Right renal cortex interstitium (tissue), 3 donors: ENCODE measurements at regions not wholly inside any gene's neighbourhood (a gene's known extent, or its start where the extent isn't known, plus 50 kb on each side); places are given as distances from the start of the nearest gene placed in this dataset.

Experiments
- DNase-seq, 3 donors: peaks; one replicate each; pipeline ENCODE4 v3.0.0-alpha.2; 2013; ENCODE audit warnings: low read depth in 3 of 3, low spot score in 2 of 3

- no peak for DNase-seq
These were observed 78.3 kb downstream of the RAMP3 start for GRCh38 chr7:45235905-45236304.

GRCh38 chr7:45236666-45237065 is 79.1 kb downstream of the RAMP3 start:
- no peak for DNase-seq

DNA sequence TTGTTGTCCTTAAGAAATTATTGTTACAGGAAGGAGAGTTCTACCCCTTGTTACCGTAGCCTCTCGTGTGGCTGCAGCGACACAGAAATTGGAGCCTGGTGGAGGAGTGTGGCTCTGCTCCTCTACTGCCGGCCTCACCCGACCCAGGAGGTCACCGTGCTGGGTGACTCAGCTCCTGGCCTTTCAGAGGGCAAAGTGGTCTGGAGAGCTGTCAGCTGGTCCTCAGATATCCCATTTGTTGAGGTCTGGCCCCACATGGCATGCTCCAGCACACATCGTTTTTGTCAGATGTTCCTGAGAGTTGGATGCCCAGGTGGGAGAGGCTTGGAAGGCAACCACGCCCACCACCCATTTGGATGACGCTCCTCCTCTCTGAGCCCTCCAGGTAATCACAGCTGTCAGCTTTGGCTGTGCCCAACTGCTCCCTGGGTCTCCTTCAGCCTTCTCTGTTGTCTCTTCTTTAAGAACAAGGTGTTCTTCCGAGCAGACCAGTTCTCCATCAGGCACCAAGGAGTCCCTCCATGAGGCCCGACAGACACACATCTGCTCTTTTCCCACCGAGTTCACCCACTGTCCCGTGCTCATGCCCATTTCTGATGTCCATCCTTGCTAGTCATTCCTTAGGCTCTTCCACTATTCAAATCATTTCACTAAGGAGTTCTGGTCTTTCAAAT is 80.3 kb downstream of the RAMP3 start:
- no peak for DNase-seq

GRCh38 chr7:45238806-45239205 is 81.2 kb downstream of the RAMP3 start:
- DNase-seq, result no peak

DNA sequence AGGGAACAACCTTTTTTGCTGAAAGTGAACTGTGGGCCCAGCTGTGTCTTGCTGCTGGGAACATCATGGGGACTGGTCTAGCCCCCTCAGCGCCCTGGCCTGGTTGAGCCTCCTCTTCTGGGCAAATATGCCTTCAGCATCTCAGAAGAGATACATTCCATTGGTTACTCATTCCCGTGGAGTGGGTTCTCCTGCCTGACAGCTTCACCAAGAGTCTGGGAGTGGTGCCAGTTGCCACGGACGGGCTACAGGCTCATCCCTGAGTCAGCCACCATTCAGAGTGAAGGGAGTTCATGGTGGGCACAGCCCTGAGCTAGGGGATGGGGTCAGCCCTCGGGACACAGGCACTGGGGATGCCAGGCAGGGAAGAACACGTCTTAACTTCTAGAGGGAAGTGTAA is 81.9 kb downstream of the RAMP3 start:
- no peak for DNase-seq

GRCh38 chr7:45240273-45240771 is 82.7 kb downstream of the RAMP3 start:
- DNase-seq, result no peak

- DNase-seq, result no peak
These were observed 83.3 kb downstream of the RAMP3 start for GRCh38 chr7:45240926-45241325.

GRCh38 chr7:45241339-45242109 is 83.9 kb downstream of the RAMP3 start:
- DNase-seq, result no peak

DNA sequence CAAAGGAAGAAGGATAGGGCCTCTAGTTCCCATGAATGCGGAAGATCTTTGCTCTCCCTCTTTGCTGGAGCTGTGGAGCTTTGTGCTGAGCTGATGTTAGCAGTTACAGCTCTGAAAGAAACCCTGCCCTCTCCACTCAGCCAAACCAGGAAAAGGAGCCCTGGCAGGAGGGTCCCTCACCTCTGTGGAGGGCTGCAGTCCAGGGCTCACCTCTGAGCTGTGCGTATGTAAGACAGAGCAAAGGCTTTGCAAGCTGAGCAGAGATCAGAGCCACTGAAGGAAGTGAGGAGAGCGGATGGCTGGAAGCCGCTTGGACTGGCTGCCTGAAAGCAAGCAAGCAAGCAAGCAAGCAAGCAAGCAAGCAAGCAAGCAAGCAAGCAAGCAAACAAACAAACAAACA is 84.7 kb downstream of the RAMP3 start:
- no peak for DNase-seq

- no peak for DNase-seq
These were observed 85.1 kb downstream of the RAMP3 start for GRCh38 chr7:45242698-45243097.

DNA sequence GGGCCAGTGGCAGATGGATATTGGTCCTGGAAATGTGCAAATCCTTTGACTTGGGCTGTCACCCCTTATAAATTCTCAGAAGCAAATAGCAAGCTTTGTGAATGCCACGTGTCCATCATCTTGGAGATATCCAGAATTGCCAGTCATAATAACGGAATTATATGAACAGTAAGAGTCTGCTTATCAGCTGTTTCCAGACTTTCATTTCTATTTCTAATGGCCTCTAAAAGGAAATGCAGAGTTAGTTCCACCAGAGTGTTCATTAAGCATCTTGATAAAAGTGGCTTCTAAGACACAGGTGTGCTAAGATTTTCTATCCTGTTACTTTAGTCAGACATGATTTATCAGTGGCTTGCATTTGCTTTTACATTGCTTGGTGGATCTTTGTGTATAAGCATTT is 87.4 kb downstream of the RAMP3 start:
- no peak for DNase-seq

DNA sequence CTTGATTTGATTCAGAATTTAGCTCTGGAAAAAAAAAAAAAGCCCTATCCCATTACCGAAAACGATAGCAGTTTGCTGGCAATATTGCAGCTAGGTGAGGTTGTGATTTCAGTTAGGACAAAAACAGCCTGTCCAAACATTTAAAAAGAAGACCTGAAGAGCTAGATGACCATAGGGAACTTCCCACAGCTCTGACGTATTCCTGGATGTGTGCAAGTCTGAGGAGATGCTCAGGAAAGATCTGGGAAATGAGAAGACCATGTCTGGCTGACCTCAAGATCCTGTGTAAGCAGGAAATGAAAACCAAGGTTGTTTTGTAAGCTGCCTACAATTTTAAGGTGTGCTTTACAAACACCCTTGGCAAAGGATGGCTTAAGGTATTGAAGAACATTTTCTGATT is 88.7 kb downstream of the RAMP3 start:
- DNase-seq, result no peak

DNA sequence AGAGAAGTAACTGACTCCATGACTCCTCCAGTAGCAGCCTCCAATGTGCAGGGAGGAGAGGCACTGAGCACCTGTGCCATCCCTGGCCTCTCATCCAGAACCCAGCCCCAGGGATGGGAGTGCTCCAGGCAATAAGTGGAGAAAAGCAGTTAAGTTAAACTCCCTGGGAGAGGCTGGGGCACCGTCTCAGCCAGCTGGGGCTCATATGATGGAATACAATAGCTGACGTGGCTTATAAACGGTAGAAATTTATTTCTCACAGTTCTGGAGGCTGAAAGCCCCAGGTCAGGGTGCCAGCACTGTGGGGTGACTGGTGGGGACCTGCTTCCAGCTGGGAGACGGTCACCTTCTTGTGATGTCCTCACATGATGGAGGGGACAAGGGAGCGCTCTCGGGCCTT is 94.7 kb downstream of the RAMP3 start:
- no peak for DNase-seq

GRCh38 chr7:45252857-45253256 is 95.3 kb downstream of the RAMP3 start:
- no peak for DNase-seq

DNA sequence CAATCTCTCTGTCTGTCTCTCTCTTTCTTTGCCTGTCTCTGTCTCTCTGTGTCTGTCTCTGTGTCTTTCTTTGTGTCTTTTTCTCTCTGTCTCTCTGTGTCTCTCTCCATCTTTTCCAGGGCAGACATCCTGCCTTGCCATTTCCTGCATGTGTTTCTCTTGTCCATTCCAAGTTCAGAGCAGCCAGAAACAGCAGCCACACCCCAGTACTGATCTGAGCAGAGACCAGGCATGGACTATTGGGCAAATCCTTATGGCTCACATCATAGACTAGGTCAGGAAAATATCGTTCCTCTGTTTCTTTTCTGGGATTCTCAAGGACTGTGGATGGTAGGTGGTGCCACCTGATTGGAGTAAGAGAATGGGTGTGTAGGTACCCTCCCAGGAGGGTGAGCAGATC is 95.8 kb downstream of the RAMP3 start:
- no peak for DNase-seq

DNA sequence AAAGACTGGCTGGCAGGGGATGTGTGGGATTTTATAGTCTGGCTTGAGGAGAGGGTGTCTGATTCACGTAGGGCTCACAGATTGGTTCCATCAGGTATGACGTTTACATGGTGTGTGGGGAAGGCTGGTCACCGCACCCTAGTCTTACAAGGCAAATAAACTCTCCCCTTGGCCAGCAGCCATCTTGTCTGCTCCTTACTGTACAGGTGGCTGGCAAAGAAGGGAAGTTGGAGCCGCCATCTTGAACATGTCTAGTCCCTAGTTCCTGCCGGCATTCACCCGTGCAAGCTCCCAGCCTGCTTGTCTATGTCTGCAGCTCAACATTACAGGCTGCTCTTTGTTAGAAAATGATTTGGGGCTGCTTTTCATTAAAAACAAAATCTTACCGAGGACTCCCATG is 97.6 kb downstream of the RAMP3 start:
- DNase-seq, result no peak

DNA sequence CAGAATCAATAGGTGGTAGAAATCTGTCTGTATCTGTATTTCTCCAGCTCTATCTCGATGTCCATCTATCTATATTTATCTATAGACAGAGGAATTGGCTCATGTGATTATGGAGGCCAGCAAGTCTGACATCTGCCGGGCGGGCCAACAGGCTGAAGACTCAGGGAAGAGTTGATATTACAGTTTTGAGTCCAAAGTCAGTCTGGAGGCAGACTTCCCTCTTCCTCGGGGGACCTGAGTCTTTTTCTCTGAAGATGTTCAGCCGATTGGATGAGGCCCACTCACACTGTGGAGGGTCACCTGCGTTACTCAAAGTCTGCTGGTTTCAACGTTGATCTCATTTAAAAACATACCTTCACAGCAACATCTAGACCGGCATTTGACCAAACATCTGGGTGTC is 98.7 kb downstream of the RAMP3 start:
- DNase-seq, result no peak

- no peak for DNase-seq
These were observed 99.2 kb downstream of the RAMP3 start for GRCh38 chr7:45256775-45257174.

DNA sequence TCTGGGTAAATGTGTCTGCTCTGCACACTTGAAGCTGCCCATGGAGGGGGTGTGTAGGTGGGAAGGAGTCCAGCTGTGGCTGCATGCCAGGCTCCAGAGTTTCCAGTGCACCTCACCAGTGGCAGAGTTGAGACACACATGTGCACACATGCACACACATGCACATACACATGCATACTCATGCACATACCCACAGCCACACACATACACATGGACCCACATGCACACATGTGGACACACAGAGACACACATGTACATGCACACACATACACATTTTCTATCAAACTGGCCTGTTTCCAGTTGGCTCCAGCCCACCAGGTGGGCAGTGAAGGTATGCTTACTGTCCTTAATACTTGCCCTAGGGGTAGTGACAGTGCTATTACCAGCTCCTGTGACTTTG is 99.7 kb downstream of the RAMP3 start:
- DNase-seq, result no peak

DNA sequence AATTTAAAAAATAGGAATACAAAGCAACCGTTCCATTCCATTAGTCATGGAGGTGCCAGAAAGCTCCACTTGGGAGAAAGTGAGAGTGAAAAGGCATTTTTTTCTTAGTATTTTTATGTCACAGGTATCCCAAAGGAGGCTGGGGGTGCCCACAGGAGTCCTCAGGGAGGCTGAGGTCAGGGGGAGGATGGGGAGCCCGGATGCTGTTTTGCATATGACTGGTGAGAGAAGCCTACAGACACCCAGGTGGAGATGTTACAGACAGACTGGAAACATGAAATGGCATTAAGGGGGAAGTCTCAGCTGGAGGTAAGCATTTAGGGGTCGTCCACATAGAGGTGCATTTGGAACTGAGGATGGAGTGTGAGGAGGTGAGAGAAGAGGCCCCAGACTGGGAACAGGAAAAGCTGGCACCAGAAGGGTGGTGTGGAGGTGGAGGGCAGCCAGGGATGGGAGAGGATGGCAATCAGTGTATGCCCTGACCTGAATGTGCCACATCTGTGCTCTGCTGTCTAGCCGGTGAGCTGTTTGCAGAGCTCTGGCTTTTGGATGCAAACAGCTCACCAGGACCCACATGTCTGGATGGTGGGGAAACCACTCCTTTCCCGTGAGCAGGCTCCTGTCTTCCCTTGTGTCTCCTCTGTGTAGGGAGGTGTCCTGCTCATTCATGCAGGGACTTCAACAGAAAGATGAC is 101.1 kb downstream of the RAMP3 start:
- no peak for DNase-seq

- no peak for DNase-seq
These were observed 101.6 kb downstream of the RAMP3 start for GRCh38 chr7:45259227-45259596.
